Vagina (tissue), 2 donors: ENCODE measurements at regions not wholly inside any gene's neighbourhood (a gene's known extent, or its start where the extent isn't known, plus 50 kb on each side); places are given as distances from the start of the nearest gene placed in this dataset.

Experiments used
- CTCF ChIP-seq, 3 experiments: fragments of 450-650 bp in 2 of 3; fragments of 200-600 bp in 1 of 3; sonication (generic) in 1 of 3; IDR thresholded peaks; one replicate each; pipeline ENCODE4 v1.5.1; 2017 to 2019; ENCODE audit warnings: antibody characterized with exemption in 3 of 3, mild to moderate bottlenecking in 2 of 3, moderate library complexity in 2 of 3
- POLR2A ChIP-seq, 2 donors: fragments of 450-650 bp; IDR thresholded peaks; one replicate each; pipeline ENCODE4 v1.6.1; 2017; ENCODE audit warnings: antibody characterized with exemption in 2 of 2, mild to moderate bottlenecking in 2 of 2, moderate library complexity in 2 of 2
- POLR2AphosphoS5 ChIP-seq, 2 donors: sonication (generic); formaldehyde crosslinking; IDR thresholded peaks; one replicate each; pipeline ENCODE4 v1.9.0; 2017; ENCODE audit warnings: antibody characterized with exemption in 2 of 2, mild to moderate bottlenecking in 2 of 2, low read depth in 1 of 2; ENCODE audit not compliant: insufficient read depth in 1 of 2

GRCh38 chr7:67655168-67655567 lies 658.5 kb downstream of the TYW1 start:
- TF ChIP-seq CTCF (IDR thresholded peaks at IDR 0.05), result no peak
- TF ChIP-seq POLR2A (IDR thresholded peaks at IDR 0.05), result no peak
- TF ChIP-seq POLR2AphosphoS5 (IDR thresholded peaks at IDR 0.05; ENCODE audit: insufficient read depth in 1 of 2, low read depth in 1 of 2), result no peak
